Chondrocyte (in vitro differentiated cells): ENCODE measurements at regions not wholly inside any gene's neighbourhood (a gene's known extent, or its start where the extent isn't known, plus 50 kb on each side); places are given as distances from the start of the nearest gene placed in this dataset.

Experiments
- DNase-seq: peaks from one replicate; pipeline ENCODE4 v3.0.0; 2021; ENCODE audit warnings: mixed read lengths, low spot score
- H3K27ac Mint-ChIP-seq: one replicate; pipeline ENCODE4 v1.8.0; 2021; ENCODE audit warnings: mild to moderate bottlenecking, moderate library complexity, mixed read lengths; ENCODE audit not compliant: unreplicated experiment
- H3K27me3 Mint-ChIP-seq: 2 replicates; pipeline ENCODE4 v1.8.0; 2021; ENCODE audit warnings: low read depth, mixed read lengths
- H3K36me3 Mint-ChIP-seq: 2 replicates; pipeline ENCODE4 v1.8.0; 2021; ENCODE audit warnings: low read depth, mixed read lengths
- H3K4me1 Mint-ChIP-seq: 2 replicates; pipeline ENCODE4 v1.8.0; 2021; ENCODE audit warnings: low read depth, mild to moderate bottlenecking, mixed read lengths
- H3K4me3 Mint-ChIP-seq: one replicate; pipeline ENCODE4 v1.8.0; 2021; ENCODE audit warnings: mild to moderate bottlenecking, moderate library complexity, mixed read lengths; ENCODE audit not compliant: unreplicated experiment
- H3K9me3 Mint-ChIP-seq: 2 replicates; pipeline ENCODE4 v1.8.0; 2021; ENCODE audit warnings: low read depth, mixed read lengths
- CTCF ChIP-seq: fragments of 200-600 bp; sonication (generic); IDR thresholded peaks from 2 replicates; pipeline ENCODE4 v1.5.0; 2021; ENCODE audit warnings: antibody characterized with exemption, mild to moderate bottlenecking, moderate library complexity

DNA sequence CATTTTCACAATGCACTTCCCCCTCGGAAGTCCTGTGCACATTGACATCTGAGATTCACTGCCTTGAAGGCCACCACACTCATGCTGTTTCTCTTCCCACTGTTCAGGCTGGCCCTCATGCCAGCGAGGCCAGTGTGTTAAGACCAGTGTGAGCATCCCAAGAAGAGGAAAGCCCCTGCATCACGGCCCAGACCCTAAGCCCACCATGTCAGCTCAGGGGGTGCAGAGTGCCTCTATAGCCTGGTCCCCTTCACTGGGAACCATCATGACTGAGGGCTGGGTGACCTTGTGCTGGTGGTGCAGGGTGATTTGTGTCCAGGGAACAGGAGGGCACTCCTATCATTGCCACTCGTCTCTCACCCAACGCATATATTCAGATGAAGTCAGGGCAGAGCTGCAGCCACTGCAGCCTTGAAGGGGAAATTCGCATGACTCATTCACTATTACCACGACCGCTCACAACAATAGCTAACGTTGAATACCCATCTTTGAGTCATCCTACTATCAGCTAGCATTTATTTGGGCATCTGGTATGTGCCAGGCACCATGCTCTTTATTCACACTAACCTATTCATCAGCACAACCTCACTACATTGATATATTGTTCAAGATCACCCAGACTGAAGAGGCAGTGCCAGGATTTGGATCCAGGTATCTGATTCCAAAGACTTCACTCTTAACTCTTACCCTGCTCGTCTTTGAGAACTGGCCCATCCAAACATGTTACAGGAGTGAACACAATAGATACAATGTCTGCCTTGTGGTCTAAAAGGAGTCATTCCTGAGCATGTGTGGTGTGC is 58.8 kb upstream of the SLC6A11 start:
- Mint-ChIP-seq H3K9me3 (no peaks in the 10 kb centered on the region), H3K4me1 (no peaks in the 10 kb centered on the region), H3K27me3 (peaks cover 49% of the 10 kb centered on the region), H3K4me3 (no peak overlapping the region), H3K36me3 (no peaks in the 10 kb centered on the region), H3K27ac (no peak overlapping the region)
- no peak for DNase-seq
- no peak for TF ChIP-seq CTCF

DNA sequence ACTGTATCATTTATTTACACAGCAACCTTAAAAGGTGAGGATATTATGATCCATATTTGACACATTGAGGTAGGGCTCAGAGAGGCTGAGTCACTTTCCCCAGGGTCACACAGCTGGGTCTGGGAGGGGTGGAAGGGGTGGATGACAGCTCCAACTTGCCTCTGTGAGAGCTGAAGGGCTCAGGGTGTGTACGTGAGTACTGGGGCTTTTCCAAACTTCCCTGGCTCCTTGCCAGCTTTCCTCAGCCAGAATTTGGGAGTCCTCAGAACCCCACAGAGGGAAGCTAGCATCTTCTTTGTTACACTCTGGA is 58.3 kb upstream of the SLC6A11 start:
- no peak for DNase-seq
- Mint-ChIP-seq H3K27ac (no peak overlapping the region), H3K4me1 (no peaks in the 10 kb centered on the region), H3K9me3 (no peaks in the 10 kb centered on the region), H3K36me3 (no peaks in the 10 kb centered on the region), H3K4me3 (no peak overlapping the region), H3K27me3 (peaks cover 48% of the 10 kb centered on the region)
- no peak for TF ChIP-seq CTCF

- H3K4me3 Mint-ChIP-seq: no peak overlapping the region
- no peak for DNase-seq
- H3K27ac Mint-ChIP-seq: peak overlapping the region; percentile 52
- peaks cover 48% of the 10 kb centered on the region for H3K27me3 Mint-ChIP-seq
- TF ChIP-seq CTCF: peak; percentile 88
- H3K9me3 Mint-ChIP-seq: no peaks in the 10 kb centered on the region
- H3K4me1 Mint-ChIP-seq: no peaks in the 10 kb centered on the region
- no peaks in the 10 kb centered on the region for H3K36me3 Mint-ChIP-seq
Observed at GRCh38 chr3:10758304-10759037, 57.6 kb upstream of the SLC6A11 start.

DNA sequence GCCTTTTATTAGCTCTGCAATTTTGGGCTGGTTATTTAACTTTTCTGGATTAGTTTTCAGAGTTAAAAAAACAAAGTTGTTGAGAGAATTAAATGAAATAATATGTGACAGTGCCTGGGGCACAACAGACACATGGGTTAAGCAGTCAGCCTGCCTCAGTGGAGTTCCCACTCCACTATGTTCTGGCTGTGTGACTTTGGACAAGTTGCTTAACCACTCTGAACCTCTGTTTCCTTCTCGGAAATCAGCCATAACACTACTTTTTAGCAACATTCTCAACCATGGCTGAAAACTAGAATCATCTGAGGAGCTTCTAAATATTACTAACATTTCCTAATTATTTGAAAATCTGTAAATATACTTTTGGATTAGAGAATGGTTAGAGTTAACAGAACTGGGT is 56.5 kb upstream of the SLC6A11 start:
- Mint-ChIP-seq H3K4me1 (no peaks in the 10 kb centered on the region), H3K36me3 (no peaks in the 10 kb centered on the region), H3K27me3 (peaks cover 46% of the 10 kb centered on the region), H3K27ac (no peak overlapping the region), H3K9me3 (no peaks in the 10 kb centered on the region), H3K4me3 (no peak overlapping the region)
- no peak for DNase-seq
- no peak for TF ChIP-seq CTCF

DNA sequence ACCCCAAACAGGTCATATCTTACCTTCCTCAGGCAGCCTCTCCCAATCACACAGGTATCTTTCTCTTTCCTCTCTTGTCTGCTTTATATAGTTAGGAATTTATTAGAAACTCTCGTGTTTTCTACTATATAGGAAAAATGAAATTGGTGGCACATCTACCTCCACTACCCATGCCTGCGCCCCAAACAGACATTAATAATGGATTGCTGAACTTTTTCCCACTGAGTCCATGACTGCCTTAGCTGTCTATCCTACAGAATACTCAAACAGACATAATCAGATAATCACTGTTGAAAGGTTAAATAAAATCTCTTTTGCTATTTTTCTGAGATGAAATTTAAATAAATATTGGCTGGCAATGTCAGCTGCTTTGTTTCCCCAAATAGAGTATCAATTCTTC is 55.8 kb upstream of the SLC6A11 start:
- no peak for TF ChIP-seq CTCF
- Mint-ChIP-seq H3K4me3 (no peak overlapping the region), H3K27ac (no peak overlapping the region), H3K27me3 (peaks cover 50% of the 10 kb centered on the region), H3K36me3 (no peaks in the 10 kb centered on the region), H3K9me3 (no peaks in the 10 kb centered on the region), H3K4me1 (no peaks in the 10 kb centered on the region)
- DNase-seq: no peak
